CD1c-positive myeloid dendritic cell (primary cell): ENCODE measurements at regions not wholly inside any gene's neighbourhood (a gene's known extent, or its start where the extent isn't known, plus 50 kb on each side); places are given as distances from the start of the nearest gene placed in this dataset.
"Not testable (repeated sequence)": the region's sequence is repeated elsewhere in the genome, so short reads cannot be mapped to it uniquely, and the experiment has no call there.

Experiments
- DNase-seq: peaks from one replicate; pipeline ENCODE4 v3.0.0-alpha.2; 2016; ENCODE audit errors: extremely low spot score

GRCh38 chr14:71629765-71630492, 302.3 kb upstream of the RGS6 start:
- no peak for DNase-seq

- DNase-seq: not testable (repeated sequence)
Measured at GRCh38 chr14:71631030-71631429, 301.2 kb upstream of the RGS6 start.

GRCh38 chr14:71632440-71632946, 299.7 kb upstream of the RGS6 start:
- DNase-seq: no peak

- DNase-seq: no peak
Measured at GRCh38 chr14:71636076-71636475, 296.2 kb upstream of the RGS6 start.

GRCh38 chr14:71636820-71637471, 295.3 kb upstream of the RGS6 start:
- DNase-seq: no peak

- no peak for DNase-seq
Measured at GRCh38 chr14:71638523-71639196, 293.6 kb upstream of the RGS6 start.

GRCh38 chr14:71642715-71643114, 289.5 kb upstream of the RGS6 start:
- no peak for DNase-seq

GRCh38 chr14:71645656-71646055, 286.6 kb upstream of the RGS6 start:
- no peak for DNase-seq

GRCh38 chr14:71646518-71646917, 285.7 kb upstream of the RGS6 start:
- no peak for DNase-seq

- no peak for DNase-seq
Measured at GRCh38 chr14:71647086-71647784, 285.0 kb upstream of the RGS6 start.

- DNase-seq: no peak
Measured at GRCh38 chr14:71648725-71649124, 283.5 kb upstream of the RGS6 start.

GRCh38 chr14:71650187-71650755, 282.0 kb upstream of the RGS6 start:
- no peak for DNase-seq

GRCh38 chr14:71651228-71651627, 281.0 kb upstream of the RGS6 start:
- DNase-seq: no peak

GRCh38 chr14:71652368-71652767, 279.9 kb upstream of the RGS6 start:
- no peak for DNase-seq

GRCh38 chr14:71654810-71655209, 277.4 kb upstream of the RGS6 start:
- DNase-seq: no peak

GRCh38 chr14:71658261-71658860, 273.9 kb upstream of the RGS6 start:
- DNase-seq: no peak

GRCh38 chr14:71659159-71659558, 273.1 kb upstream of the RGS6 start:
- no peak for DNase-seq

- no peak for DNase-seq
Measured at GRCh38 chr14:71661441-71661840, 270.8 kb upstream of the RGS6 start.

- no peak for DNase-seq
Measured at GRCh38 chr14:71662291-71662790, 269.9 kb upstream of the RGS6 start.

GRCh38 chr14:71665157-71665556, 267.1 kb upstream of the RGS6 start:
- DNase-seq: no peak

GRCh38 chr14:71665781-71666180, 266.4 kb upstream of the RGS6 start:
- no peak for DNase-seq
